HG03103 (cell line): ENCODE measurements at regions not wholly inside any gene's neighbourhood (a gene's known extent, or its start where the extent isn't known, plus 50 kb on each side); places are given as distances from the start of the nearest gene placed in this dataset.

Source experiments
- ATAC-seq: cut with Tn5 transposase; IDR thresholded peaks from one replicate; pipeline ENCODE4 v1.9.1; 2021; ENCODE audit warnings: low read depth; ENCODE audit not compliant: unreplicated experiment

- no peak for ATAC-seq
Measured at GRCh38 chr1:219778110-219778509, 150.2 kb downstream of the SLC30A10 start.

- no peak for ATAC-seq
Measured at GRCh38 chr1:219774386-219774785, 154.0 kb downstream of the SLC30A10 start.

GRCh38 chr1:219773775-219774174 is 154.6 kb downstream of the SLC30A10 start:
- ATAC-seq = peak; percentile 97

- no peak for ATAC-seq
Measured at GRCh38 chr1:219773110-219773509, 155.2 kb downstream of the SLC30A10 start.

- no peak for ATAC-seq
Measured at GRCh38 chr1:219772265-219773036, 155.9 kb downstream of the SLC30A10 start.

- no peak for ATAC-seq
Measured at GRCh38 chr1:219771080-219771479, 157.3 kb downstream of the SLC30A10 start.

GRCh38 chr1:219763321-219763720 is 150.4 kb upstream of the ZC3H11B start:
- no peak for ATAC-seq

- no peak for ATAC-seq
Measured at GRCh38 chr1:219761208-219761860, 148.4 kb upstream of the ZC3H11B start.

GRCh38 chr1:219759095-219759494 is 146.2 kb upstream of the ZC3H11B start:
- no peak for ATAC-seq

GRCh38 chr1:219757890-219758289 is 145.0 kb upstream of the ZC3H11B start:
- ATAC-seq = no peak

- ATAC-seq = no peak
Measured at GRCh38 chr1:219755234-219755633, 142.3 kb upstream of the ZC3H11B start.

GRCh38 chr1:219754767-219755166 is 141.9 kb upstream of the ZC3H11B start:
- ATAC-seq = no peak

GRCh38 chr1:219753914-219754313 is 141.0 kb upstream of the ZC3H11B start:
- ATAC-seq = no peak

GRCh38 chr1:219752645-219753044 is 139.7 kb upstream of the ZC3H11B start:
- ATAC-seq = no peak

- no peak for ATAC-seq
Measured at GRCh38 chr1:219751870-219752507, 139.1 kb upstream of the ZC3H11B start.

GRCh38 chr1:219749370-219749769 is 136.5 kb upstream of the ZC3H11B start:
- ATAC-seq = no peak

GRCh38 chr1:219746141-219746540 is 133.2 kb upstream of the ZC3H11B start:
- no peak for ATAC-seq

GRCh38 chr1:219744652-219745469 is 132.0 kb upstream of the ZC3H11B start:
- ATAC-seq = no peak

- ATAC-seq = no peak
Measured at GRCh38 chr1:219741011-219741970, 128.4 kb upstream of the ZC3H11B start.
